ENCODE measurements at regions not wholly inside any gene's neighbourhood (a gene's known extent, or its start where the extent isn't known, plus 50 kb on each side); places are given as distances from the start of the nearest gene placed in this dataset.

DNA sequence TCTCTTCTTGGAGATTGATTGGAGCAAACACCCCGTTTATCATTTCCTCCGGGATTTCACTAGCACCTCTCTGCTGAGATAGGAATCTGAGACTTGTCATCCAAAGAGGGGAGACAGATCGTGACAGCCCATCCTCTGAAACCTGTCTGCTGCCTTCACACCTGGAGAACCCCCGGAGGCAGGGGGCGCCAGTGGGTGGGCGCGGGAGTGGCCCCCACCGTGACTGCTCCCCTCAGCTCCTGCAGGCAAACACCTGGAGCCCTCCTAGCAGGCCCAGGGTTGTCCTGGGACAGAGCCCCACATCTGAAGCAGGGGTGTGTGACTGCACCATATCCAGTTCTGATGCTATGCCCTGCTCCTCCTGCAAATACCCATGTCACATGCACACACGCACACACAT lies 209.5 kb upstream of the POU3F1 start:
- ChIA-PET RAD21 (ENCODE audit: low non-redundant PET in 1 of 2, low total read pairs in 2 of 2, uncharacterized antibody in 2 of 2, unreplicated experiment in 2 of 2) (no interaction called here), POLR2A (no interaction called here), CTCF (no interaction called here)
- Histone ChIP-seq H3K27me3 (ENCODE audit: insufficient read depth, low read length) (peaks cover 33% of the 10 kb centered on the region), H3K9me2 (ENCODE audit: insufficient read depth) (no peaks in the 10 kb centered on the region), H3K4me1 (ENCODE audit: control insufficient read depth in 1 of 2, insufficient read depth in 2 of 2, low read length in 2 of 2) (no peaks in the 10 kb centered on the region), H3K79me2 (ENCODE audit: insufficient read depth, low read length) (no peaks in the 10 kb centered on the region), H3K36me3 (ENCODE audit: control insufficient read depth in 1 of 2, insufficient read depth in 2 of 2, low read length in 2 of 2) (no peaks in the 10 kb centered on the region), H3K4me2 (ENCODE audit: low read length) (no peak overlapping the region), H2AFZ (ENCODE audit: low read depth, low read length, poor library complexity, severe bottlenecking) (no peak overlapping the region), H3K27ac (ENCODE audit: low read depth, low read length) (no peak overlapping the region), H4K20me1 (ENCODE audit: insufficient read depth) (no peaks in the 10 kb centered on the region), H3K4me3 (replicated peaks in 1 of 2; ENCODE audit: low read depth in 1 of 2, low read length in 2 of 2) (no peak overlapping the region), H3K9me3 (ENCODE audit: control insufficient read depth in 1 of 2, insufficient read depth in 1 of 2, low read depth in 1 of 2, low read length in 2 of 2) (no peaks in the 10 kb centered on the region), H3K9ac (ENCODE audit: low read length) (no peak overlapping the region)
- ATAC-seq = no peak
- intact Hi-C loops (cut with micrococcal nuclease) = no loop called here
- BruUV-seq (replicated peaks) = no TSS peak
- no peak for TF ChIP-seq SRF (IDR thresholded peaks at IDR 0.05; ENCODE audit: low read depth)
- TF ChIP-seq, protein P1, sequence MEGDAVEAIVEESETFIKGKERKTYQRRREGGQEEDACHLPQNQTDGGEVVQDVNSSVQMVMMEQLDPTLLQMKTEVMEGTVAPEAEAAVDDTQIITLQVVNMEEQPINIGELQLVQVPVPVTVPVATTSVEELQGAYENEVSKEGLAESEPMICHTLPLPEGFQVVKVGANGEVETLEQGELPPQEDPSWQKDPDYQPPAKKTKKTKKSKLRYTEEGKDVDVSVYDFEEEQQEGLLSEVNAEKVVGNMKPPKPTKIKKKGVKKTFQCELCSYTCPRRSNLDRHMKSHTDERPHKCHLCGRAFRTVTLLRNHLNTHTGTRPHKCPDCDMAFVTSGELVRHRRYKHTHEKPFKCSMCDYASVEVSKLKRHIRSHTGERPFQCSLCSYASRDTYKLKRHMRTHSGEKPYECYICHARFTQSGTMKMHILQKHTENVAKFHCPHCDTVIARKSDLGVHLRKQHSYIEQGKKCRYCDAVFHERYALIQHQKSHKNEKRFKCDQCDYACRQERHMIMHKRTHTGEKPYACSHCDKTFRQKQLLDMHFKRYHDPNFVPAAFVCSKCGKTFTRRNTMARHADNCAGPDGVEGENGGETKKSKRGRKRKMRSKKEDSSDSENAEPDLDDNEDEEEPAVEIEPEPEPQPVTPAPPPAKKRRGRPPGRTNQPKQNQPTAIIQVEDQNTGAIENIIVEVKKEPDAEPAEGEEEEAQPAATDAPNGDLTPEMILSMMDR (IDR thresholded peaks at IDR 0.05 in 2 of 3, conservative IDR thresholded peaks at IDR 0.05 in 1 of 3; ENCODE audit: borderline replicate concordance in 1 of 3, insufficient read depth in 1 of 3, low read depth in 2 of 3, low read length in 2 of 3) = 0 out of 6 replicates have a peak, but pooled peaks of 1 of the 3 experiments have one; percentile 13
- DNase-seq (ENCODE audit: low read depth, low spot score) = no peak

DNA sequence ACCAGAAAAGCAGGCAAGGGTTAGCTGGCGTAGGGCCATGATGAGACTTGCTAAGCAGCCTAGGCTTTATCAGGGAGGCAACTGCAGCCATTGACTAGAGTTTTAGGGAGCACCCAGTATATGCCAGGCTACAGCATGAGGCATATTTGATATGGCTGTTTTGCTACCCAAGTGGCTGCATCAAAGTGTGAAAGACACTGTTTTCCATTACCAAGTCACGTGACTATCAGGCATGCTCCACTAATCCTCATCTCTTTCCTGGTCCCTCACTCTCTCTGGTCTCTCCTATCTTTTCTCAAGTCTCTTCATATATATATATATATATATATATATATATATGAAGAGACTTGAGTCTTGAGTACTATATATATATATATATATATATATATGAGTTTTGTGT lies 206.7 kb upstream of the POU3F1 start:
- RAD21 ChIA-PET (ENCODE audit: low non-redundant PET in 1 of 2, low total read pairs in 2 of 2, uncharacterized antibody in 2 of 2, unreplicated experiment in 2 of 2) = no interaction called here
- POLR2A ChIA-PET = no interaction called here
- no peak overlapping the region for H3K4me2 ChIP-seq (ENCODE audit: low read length)
- CTCF ChIA-PET = no interaction called here
- no peaks in the 10 kb centered on the region for H3K4me1 ChIP-seq (ENCODE audit: control insufficient read depth in 1 of 2, insufficient read depth in 2 of 2, low read length in 2 of 2)
- no TSS peak for BruUV-seq (replicated peaks)
- intact Hi-C loops (cut with micrococcal nuclease) = no loop called here
- H4K20me1 ChIP-seq (ENCODE audit: insufficient read depth) = no peaks in the 10 kb centered on the region
- DNase-seq (ENCODE audit: low read depth, low spot score) = no peak
- no peaks in the 10 kb centered on the region for H3K36me3 ChIP-seq (ENCODE audit: control insufficient read depth in 1 of 2, insufficient read depth in 2 of 2, low read length in 2 of 2)
- TF ChIP-seq YY1 (IDR thresholded peaks at IDR 0.05; ENCODE audit: extremely low read depth, insufficient replicate concordance, low read depth, low read length) = no peak
- no peak for TF ChIP-seq EZH2 (IDR thresholded peaks at IDR 0.05)
- no peak for TF ChIP-seq CEBPB (IDR thresholded peaks at IDR 0.05; ENCODE audit: low read depth)
- TF ChIP-seq ZFX (IDR thresholded peaks at IDR 0.05) = no peak
- no peak for TF ChIP-seq EGR1 (IDR thresholded peaks at IDR 0.05; ENCODE audit: low read depth)
- TF ChIP-seq, protein P2, sequence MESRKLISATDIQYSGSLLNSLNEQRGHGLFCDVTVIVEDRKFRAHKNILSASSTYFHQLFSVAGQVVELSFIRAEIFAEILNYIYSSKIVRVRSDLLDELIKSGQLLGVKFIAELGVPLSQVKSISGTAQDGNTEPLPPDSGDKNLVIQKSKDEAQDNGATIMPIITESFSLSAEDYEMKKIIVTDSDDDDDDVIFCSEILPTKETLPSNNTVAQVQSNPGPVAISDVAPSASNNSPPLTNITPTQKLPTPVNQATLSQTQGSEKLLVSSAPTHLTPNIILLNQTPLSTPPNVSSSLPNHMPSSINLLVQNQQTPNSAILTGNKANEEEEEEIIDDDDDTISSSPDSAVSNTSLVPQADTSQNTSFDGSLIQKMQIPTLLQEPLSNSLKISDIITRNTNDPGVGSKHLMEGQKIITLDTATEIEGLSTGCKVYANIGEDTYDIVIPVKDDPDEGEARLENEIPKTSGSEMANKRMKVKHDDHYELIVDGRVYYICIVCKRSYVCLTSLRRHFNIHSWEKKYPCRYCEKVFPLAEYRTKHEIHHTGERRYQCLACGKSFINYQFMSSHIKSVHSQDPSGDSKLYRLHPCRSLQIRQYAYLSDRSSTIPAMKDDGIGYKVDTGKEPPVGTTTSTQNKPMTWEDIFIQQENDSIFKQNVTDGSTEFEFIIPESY (IDR thresholded peaks at IDR 0.05; ENCODE audit: extremely low read depth, insufficient replicate concordance, low read length) = no peak
- TF ChIP-seq TCF7L2 (IDR thresholded peaks at IDR 0.05; ENCODE audit: borderline replicate concordance, extremely low read depth, insufficient read depth, insufficient read length) = no peak
- TF ChIP-seq, protein P3, sequence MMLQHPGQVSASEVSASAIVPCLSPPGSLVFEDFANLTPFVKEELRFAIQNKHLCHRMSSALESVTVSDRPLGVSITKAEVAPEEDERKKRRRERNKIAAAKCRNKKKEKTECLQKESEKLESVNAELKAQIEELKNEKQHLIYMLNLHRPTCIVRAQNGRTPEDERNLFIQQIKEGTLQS (IDR thresholded peaks at IDR 0.05) = no peak
- no peak for TF ChIP-seq ELF1 (IDR thresholded peaks at IDR 0.05; ENCODE audit: borderline replicate concordance, low read depth)
- TF ChIP-seq SIN3A (IDR thresholded peaks at IDR 0.05; ENCODE audit: low read depth) = no peak
- no peak for TF ChIP-seq POLR2AphosphoS5 (IDR thresholded peaks at IDR 0.05; ENCODE audit: low read depth, low read length)
- no peak for TF ChIP-seq EZH2phosphoT487 (IDR thresholded peaks at IDR 0.05; ENCODE audit: borderline replicate concordance)
- no peak for TF ChIP-seq JUND (IDR thresholded peaks at IDR 0.05)
- TF ChIP-seq SRF (IDR thresholded peaks at IDR 0.05; ENCODE audit: low read depth) = no peak
- no peak for TF ChIP-seq RAD21 (IDR thresholded peaks at IDR 0.05; ENCODE audit: low read depth)
- H3K79me2 ChIP-seq (ENCODE audit: insufficient read depth, low read length) = no peaks in the 10 kb centered on the region
- no peak overlapping the region for H3K27ac ChIP-seq (ENCODE audit: low read depth, low read length)
- no peak overlapping the region for H3K9ac ChIP-seq (ENCODE audit: low read length)
- H3K9me3 ChIP-seq (ENCODE audit: control insufficient read depth in 1 of 2, insufficient read depth in 1 of 2, low read depth in 1 of 2, low read length in 2 of 2) = no peaks in the 10 kb centered on the region
- no peak overlapping the region for H2AFZ ChIP-seq (ENCODE audit: low read depth, low read length, poor library complexity, severe bottlenecking)
- H3K27me3 ChIP-seq (ENCODE audit: insufficient read depth, low read length) = peaks cover 25% of the 10 kb centered on the region; the same call in 1 of the 2 replicates
- no peaks in the 10 kb centered on the region for H3K9me2 ChIP-seq (ENCODE audit: insufficient read depth)
- H3K4me3 ChIP-seq (replicated peaks in 1 of 2; ENCODE audit: low read depth in 1 of 2, low read length in 2 of 2) = no peak overlapping the region
- no peak for ATAC-seq
